SK-N-SH treated with all-trans-retinoic acid at 6 μM for 48 hours (cell line): ENCODE measurements at regions not wholly inside any gene's neighbourhood (a gene's known extent, or its start where the extent isn't known, plus 50 kb on each side); places are given as distances from the start of the nearest gene placed in this dataset.

ENCODE experiments used
- ATAC-seq: fragments of 200-7000 bp; cut with Tn5 transposase; 3 replicates; pipeline ENCODE4 v1.9.1; 2020; ENCODE audit warnings: mild to moderate bottlenecking, moderate library complexity
- ARNTL ChIP-seq: fragments of 450-650 bp; formaldehyde crosslinking; IDR thresholded peaks from 2 replicates; pipeline ENCODE4 v1.5.0; 2020; ENCODE audit warnings: low read depth, mild to moderate bottlenecking, moderate library complexity, borderline replicate concordance
- BACH2 ChIP-seq: fragments of 250-450 bp; sonication (Bioruptor Pico); IDR thresholded peaks from 2 replicates; pipeline ENCODE4 v1.9.0; 2021; ENCODE audit warnings: mild to moderate bottlenecking, borderline replicate concordance
- CREB5 ChIP-seq: fragments of 250-450 bp; sonication (Bioruptor Pico); IDR thresholded peaks from 2 replicates; pipeline ENCODE4 v1.5.1; 2020; ENCODE audit warnings: low read depth, mild to moderate bottlenecking, moderate library complexity
- CSDC2 ChIP-seq: fragments of 250-450 bp; sonication (Bioruptor Pico); IDR thresholded peaks from 2 replicates; pipeline ENCODE4 v1.5.0; 2020; ENCODE audit warnings: mild to moderate bottlenecking, moderate library complexity
- ESRRG ChIP-seq: fragments of 250-450 bp; sonication (Bioruptor Pico); IDR thresholded peaks from 2 replicates; pipeline ENCODE4 v1.6.1; 2021; ENCODE audit warnings: mild to moderate bottlenecking
- GLIS3 ChIP-seq: fragments of 250-450 bp; sonication (Bioruptor Pico); IDR thresholded peaks from 2 replicates; pipeline ENCODE4 v1.5.0; 2020; ENCODE audit warnings: mild to moderate bottlenecking, moderate library complexity
- ISL1 ChIP-seq: fragments of 250-450 bp; sonication (Bioruptor Pico); IDR thresholded peaks from 2 replicates; pipeline ENCODE4 v2.1.2; 2022; ENCODE audit warnings: mild to moderate bottlenecking, moderate library complexity
- OSR1 ChIP-seq: fragments of 250-450 bp; sonication (Bioruptor Pico); IDR thresholded peaks from 2 replicates; pipeline ENCODE4 v1.8.0; 2022; ENCODE audit warnings: moderate library complexity, mild to moderate bottlenecking, inconsistent platforms
- PATZ1 ChIP-seq: fragments of 250-450 bp; sonication (Bioruptor Pico); IDR thresholded peaks from 2 replicates; pipeline ENCODE4 v1.8.0; 2020; ENCODE audit warnings: mild to moderate bottlenecking, moderate library complexity, borderline replicate concordance
- POU6F1 ChIP-seq: fragments of 250-450 bp; sonication (Bioruptor Pico); IDR thresholded peaks from 2 replicates; pipeline ENCODE4 v1.8.0; 2021; ENCODE audit warnings: low read depth, mild to moderate bottlenecking, moderate library complexity, borderline replicate concordance
- PPARA ChIP-seq: fragments of 250-450 bp; sonication (Bioruptor Pico); IDR thresholded peaks from 2 replicates; pipeline ENCODE4 v1.5.0; 2020; ENCODE audit warnings: mild to moderate bottlenecking, borderline replicate concordance
- RARB ChIP-seq: fragments of 250-450 bp; sonication (Bioruptor Pico); IDR thresholded peaks from 2 replicates; pipeline ENCODE4 v1.8.0; 2021; ENCODE audit warnings: mild to moderate bottlenecking, moderate library complexity
- SNAI2 ChIP-seq: fragments of 250-450 bp; sonication (Bioruptor Pico); IDR thresholded peaks from 2 replicates; pipeline ENCODE4 v1.5.0; 2020; ENCODE audit warnings: mild to moderate bottlenecking, moderate library complexity
- TCF4 ChIP-seq: fragments of 250-450 bp; sonication (Bioruptor Pico); IDR thresholded peaks from 2 replicates; pipeline ENCODE4 v1.8.0; 2021; ENCODE audit warnings: mild to moderate bottlenecking, moderate library complexity, borderline replicate concordance
- TOX ChIP-seq: fragments of 250-450 bp; sonication (Bioruptor Pico); IDR thresholded peaks from 2 replicates; pipeline ENCODE4 v1.8.0; 2021; ENCODE audit warnings: mild to moderate bottlenecking, moderate library complexity, borderline replicate concordance
- TSHZ2 ChIP-seq: fragments of 250-450 bp; sonication (Bioruptor Pico); IDR thresholded peaks from 2 replicates; pipeline ENCODE4 v1.5.0; 2020; ENCODE audit warnings: mild to moderate bottlenecking, moderate library complexity
- ZC3H10 ChIP-seq: fragments of 250-450 bp; sonication (Bioruptor Pico); IDR thresholded peaks from 2 replicates; pipeline ENCODE4 v1.5.1; 2021; ENCODE audit warnings: mild to moderate bottlenecking, moderate library complexity
- ZFP3 ChIP-seq: fragments of 250-450 bp; sonication (Bioruptor Pico); IDR thresholded peaks from 2 replicates; pipeline ENCODE4 v1.5.0; 2020; ENCODE audit warnings: mild to moderate bottlenecking, moderate library complexity
- ZFP30 ChIP-seq: fragments of 450-650 bp; formaldehyde crosslinking; IDR thresholded peaks from 2 replicates; pipeline ENCODE4 v1.5.0; 2022; ENCODE audit warnings: mild to moderate bottlenecking, moderate library complexity
- ZNF565 ChIP-seq: fragments of 450-650 bp; formaldehyde crosslinking; conservative IDR thresholded peaks from 2 replicates; pipeline ENCODE4 v1.5.0; 2020; ENCODE audit warnings: low read depth, mild to moderate bottlenecking, moderate library complexity
- ZNF70 ChIP-seq: fragments of 450-650 bp; formaldehyde crosslinking; IDR thresholded peaks from 2 replicates; pipeline ENCODE4 v1.5.0; 2020; ENCODE audit warnings: mild to moderate bottlenecking, moderate library complexity
- ZNF8 ChIP-seq: fragments of 450-650 bp; formaldehyde crosslinking; IDR thresholded peaks from 2 replicates; pipeline ENCODE4 v1.5.0; 2020; ENCODE audit warnings: mild to moderate bottlenecking, moderate library complexity

- TF ChIP-seq RARB (CRISPR knock-in tag), result no peak
- no peak for TF ChIP-seq ARNTL
- no peak for TF ChIP-seq CREB5
- no peak for TF ChIP-seq TOX (CRISPR knock-in tag)
- TF ChIP-seq TCF4 (CRISPR knock-in tag), result no peak
- no peak for TF ChIP-seq ZFP3
- no peak for TF ChIP-seq ISL1 (CRISPR knock-in tag)
- TF ChIP-seq ZNF565 (CRISPR knock-in tag), result no peak
- TF ChIP-seq ZFP30, result no peak
- no peak for TF ChIP-seq CSDC2
- no peak for TF ChIP-seq BACH2
- no peak for TF ChIP-seq SNAI2 (CRISPR knock-in tag)
- TF ChIP-seq TSHZ2 (CRISPR knock-in tag), result no peak
- no peak for TF ChIP-seq PPARA (CRISPR knock-in tag)
- no peak for TF ChIP-seq ZC3H10 (CRISPR knock-in tag)
- TF ChIP-seq OSR1 (CRISPR knock-in tag), result no peak
- no peak for TF ChIP-seq ZNF8 (CRISPR knock-in tag)
- TF ChIP-seq, all 23 proteins: peak for 0
- ATAC-seq, result no peak
Measured at GRCh38 chr6:3617192-3617631, 134.3 kb downstream of the PXDC1 start.

- TF ChIP-seq POU6F1 (CRISPR knock-in tag) (no peak), ESRRG (CRISPR knock-in tag) (no peak), CSDC2 (no peak), ARNTL (no peak), PATZ1 (CRISPR knock-in tag) (no peak)
Measured at GRCh38 chr6:3616565-3617176, 134.8 kb downstream of the PXDC1 start.

GRCh38 chr6:3615391-3616380 is 135.8 kb downstream of the PXDC1 start:
- no peak for ATAC-seq
- no peak for TF ChIP-seq ARNTL
- TF ChIP-seq, all 23 proteins: peak for 0

More at GRCh38 chr6:3616565-3617176, 134.8 kb downstream of the PXDC1 start:
- ATAC-seq, result no peak

GRCh38 chr6:3614918-3615317 is 136.6 kb downstream of the PXDC1 start:
- no peak for ATAC-seq
- TF ChIP-seq CREB5, result no peak
- TF ChIP-seq ESRRG (CRISPR knock-in tag), result no peak
- no peak for TF ChIP-seq TSHZ2 (CRISPR knock-in tag)
- TF ChIP-seq TCF4 (CRISPR knock-in tag), result no peak
- TF ChIP-seq SNAI2 (CRISPR knock-in tag), result no peak
- TF ChIP-seq ZNF70 (CRISPR knock-in tag), result no peak
- TF ChIP-seq GLIS3 (CRISPR knock-in tag), result no peak
- no peak for TF ChIP-seq ZNF8 (CRISPR knock-in tag)
- no peak for TF ChIP-seq TOX (CRISPR knock-in tag)
